NB4 (cell line): ENCODE measurements at regions not wholly inside any gene's neighbourhood (a gene's known extent, or its start where the extent isn't known, plus 50 kb on each side); places are given as distances from the start of the nearest gene placed in this dataset.

Experiments
- CTCF ChIP-seq: IDR thresholded peaks from one replicate; pipeline ENCODE4 v1.5.1; 2012; ENCODE audit warnings: low read depth, low read length
- MYC ChIP-seq: IDR thresholded peaks from 2 replicates; pipeline ENCODE4 v1.6.1; 2011; ENCODE audit warnings: low read depth, low read length
- POLR2A ChIP-seq: IDR thresholded peaks from 2 replicates; pipeline ENCODE4 v1.6.1; 2011; ENCODE audit warnings: mild to moderate bottlenecking; ENCODE audit not compliant: insufficient read length; ENCODE audit errors: extremely low read depth

- TF ChIP-seq CTCF (no peak), POLR2A (no peak), MYC (no peak)
Measured at GRCh38 chr16:13479549-13479948, 440.4 kb upstream of the ERCC4 start.
